Tibial artery (tissue), 4 donors: ENCODE measurements at regions not wholly inside any gene's neighbourhood (a gene's known extent, or its start where the extent isn't known, plus 50 kb on each side); places are given as distances from the start of the nearest gene placed in this dataset.

Experiments
- DNase-seq, 2 donors: peaks; one replicate each; pipeline ENCODE4 v3.0.0-alpha.2; 2019
- H3K27ac ChIP-seq, 2 donors: fragments of 200-600 bp; sonication (generic) in 1 of 2; 1 replicate in 1 of 2; 2 replicates in 1 of 2; pipeline ENCODE4 v1.5.1; 2018 to 2019; ENCODE audit warnings: mild to moderate bottlenecking in 1 of 2
- H3K27me3 ChIP-seq, 2 donors: fragments of 200-600 bp; sonication (generic) in 1 of 2; one replicate each; pipeline versions ENCODE4 v1.5.1 to v1.6.0; 2016 to 2019
- H3K36me3 ChIP-seq, 3 donors: fragments of 200-600 bp; sonication (generic) in 2 of 3; one replicate each; pipeline ENCODE4 v1.5.1; 2016 to 2019; ENCODE audit warnings: mild to moderate bottlenecking in 2 of 3
- H3K4me1 ChIP-seq, 4 donors: fragments of 200-600 bp; sonication (generic) in 2 of 4; 1 replicate in 3 of 4; 2 replicates in 1 of 4; pipeline ENCODE4 v1.5.1; 2016 to 2019
- H3K4me3 ChIP-seq, 2 donors: fragments of 200-600 bp; sonication (generic) in 1 of 2; 1 replicate in 1 of 2; 2 replicates in 1 of 2; pipeline ENCODE4 v1.5.1; 2018 to 2019; ENCODE audit warnings: mild to moderate bottlenecking in 2 of 2
- H3K9me3 ChIP-seq, 3 donors: fragments of 200-600 bp; sonication (generic) in 1 of 3; one replicate each; pipeline ENCODE4 v1.5.1; 2016 to 2019
- CTCF ChIP-seq, 2 experiments: fragments of 200-600 bp in 1 of 2; fragments of 450-650 bp in 1 of 2; IDR thresholded peaks; one replicate each; pipeline ENCODE4 v1.5.1; 2017 to 2019; ENCODE audit warnings: antibody characterized with exemption in 2 of 2, mild to moderate bottlenecking in 1 of 2, moderate library complexity in 1 of 2
- intact Hi-C: fragments of 100-400 bp; cut with DNase I; formaldehyde crosslinking; loops from one replicate; pipeline ENCODE4 v1.15.0; 2023; ENCODE audit warnings: low total_unique reads

- DNase-seq, result no peak
- no peaks in the 10 kb centered on the region for H3K9me3 ChIP-seq
Measured at GRCh38 chr3:110846971-110847370, 224.6 kb upstream of the NECTIN3 start.

GRCh38 chr3:110849064-110849463 lies 222.6 kb upstream of the NECTIN3 start:
- TF ChIP-seq CTCF (IDR thresholded peaks at IDR 0.05), result no peak
- Histone ChIP-seq H3K9me3 (no peaks in the 10 kb centered on the region), H3K4me1 (no peaks in the 10 kb centered on the region), H3K36me3 (no peaks in the 10 kb centered on the region), H3K27me3 (no peaks in the 10 kb centered on the region), H3K4me3 (no peak overlapping the region), H3K27ac (no peak overlapping the region)
- DNase-seq, result no peak
- intact Hi-C loops, result no loop called here

More at GRCh38 chr3:110846971-110847370, 224.6 kb upstream of the NECTIN3 start:
- no peak overlapping the region for H3K27ac ChIP-seq
- intact Hi-C loops, result no loop called here
- no peaks in the 10 kb centered on the region for H3K27me3 ChIP-seq
- H3K36me3 ChIP-seq, result no peaks in the 10 kb centered on the region
- H3K4me3 ChIP-seq, result no peak overlapping the region
- no peaks in the 10 kb centered on the region for H3K4me1 ChIP-seq
- TF ChIP-seq CTCF (IDR thresholded peaks at IDR 0.05), result no peak

GRCh38 chr3:110851736-110852135 lies 219.9 kb upstream of the NECTIN3 start:
- Histone ChIP-seq H3K36me3 (no peaks in the 10 kb centered on the region), H3K9me3 (no peaks in the 10 kb centered on the region), H3K4me3 (no peak overlapping the region), H3K4me1 (no peaks in the 10 kb centered on the region), H3K27ac (no peak overlapping the region), H3K27me3 (no peaks in the 10 kb centered on the region)
- DNase-seq, result no peak
- TF ChIP-seq CTCF (IDR thresholded peaks at IDR 0.05), result no peak
- intact Hi-C loops, result no loop called here

GRCh38 chr3:110855207-110855606 lies 216.4 kb upstream of the NECTIN3 start:
- no peaks in the 10 kb centered on the region for H3K9me3 ChIP-seq
- no peaks in the 10 kb centered on the region for H3K36me3 ChIP-seq
- intact Hi-C loops, result no loop called here
- no peaks in the 10 kb centered on the region for H3K27me3 ChIP-seq
- no peak for DNase-seq
- no peak overlapping the region for H3K4me3 ChIP-seq
- no peaks in the 10 kb centered on the region for H3K4me1 ChIP-seq
- no peak for TF ChIP-seq CTCF (IDR thresholded peaks at IDR 0.05)
- H3K27ac ChIP-seq, result no peak overlapping the region

- Histone ChIP-seq H3K4me1 (no peaks in the 10 kb centered on the region), H3K4me3 (no peak overlapping the region), H3K27me3 (no peaks in the 10 kb centered on the region), H3K9me3 (no peaks in the 10 kb centered on the region), H3K36me3 (no peaks in the 10 kb centered on the region), H3K27ac (no peak overlapping the region)
- DNase-seq, result no peak
- TF ChIP-seq CTCF (IDR thresholded peaks at IDR 0.05), result no peak
- intact Hi-C loops, result no loop called here
Measured at GRCh38 chr3:110856916-110857315, 214.7 kb upstream of the NECTIN3 start.

GRCh38 chr3:110858549-110858948 lies 213.1 kb upstream of the NECTIN3 start:
- no peaks in the 10 kb centered on the region for H3K4me1 ChIP-seq
- no peak overlapping the region for H3K27ac ChIP-seq
- TF ChIP-seq CTCF (IDR thresholded peaks at IDR 0.05), result no peak
- no peaks in the 10 kb centered on the region for H3K36me3 ChIP-seq
- H3K27me3 ChIP-seq, result no peaks in the 10 kb centered on the region
- intact Hi-C loops, result no loop called here
- no peak for DNase-seq
- no peaks in the 10 kb centered on the region for H3K9me3 ChIP-seq
- no peak overlapping the region for H3K4me3 ChIP-seq
